OCI-M2 (cell line): ENCODE measurements at regions not wholly inside any gene's neighbourhood (a gene's known extent, or its start where the extent isn't known, plus 50 kb on each side); places are given as distances from the start of the nearest gene placed in this dataset.

Source experiments
- DNase-seq: peaks from one replicate; lab custom pipeline; 2025; ENCODE audit not compliant: unreplicated experiment; lab: John Stamatoyannopoulos, UW

GRCh38 chr11:97973352-97973857 is 1047.3 kb upstream of the CNTN5 start:
- DNase-seq: no peak

- DNase-seq: no peak
These were observed 1045.8 kb upstream of the CNTN5 start for GRCh38 chr11:97974798-97975498.

- no peak for DNase-seq
These were observed 1043.0 kb upstream of the CNTN5 start for GRCh38 chr11:97977726-97978125.

DNA sequence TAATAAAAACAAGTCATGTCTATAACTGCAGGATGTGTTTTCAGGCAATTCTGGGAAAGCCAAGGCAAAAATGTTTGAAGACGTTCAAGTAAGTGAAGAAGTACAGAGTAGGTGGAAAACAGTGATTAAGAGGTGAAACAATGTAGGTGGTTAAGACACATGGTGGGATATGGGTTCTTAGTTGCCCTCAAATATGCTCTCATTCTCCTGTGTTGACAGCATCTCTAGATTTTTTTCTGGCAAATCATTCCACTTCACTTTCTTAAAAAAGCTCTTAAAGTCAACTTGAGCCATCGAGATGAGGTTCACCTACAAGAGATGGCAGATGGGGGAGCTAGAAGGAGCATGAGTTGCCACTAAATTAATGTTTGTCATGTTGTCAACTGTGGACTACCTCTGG is 1041.0 kb upstream of the CNTN5 start:
- no peak for DNase-seq

GRCh38 chr11:97982512-97982911 is 1038.2 kb upstream of the CNTN5 start:
- DNase-seq: no peak

DNA sequence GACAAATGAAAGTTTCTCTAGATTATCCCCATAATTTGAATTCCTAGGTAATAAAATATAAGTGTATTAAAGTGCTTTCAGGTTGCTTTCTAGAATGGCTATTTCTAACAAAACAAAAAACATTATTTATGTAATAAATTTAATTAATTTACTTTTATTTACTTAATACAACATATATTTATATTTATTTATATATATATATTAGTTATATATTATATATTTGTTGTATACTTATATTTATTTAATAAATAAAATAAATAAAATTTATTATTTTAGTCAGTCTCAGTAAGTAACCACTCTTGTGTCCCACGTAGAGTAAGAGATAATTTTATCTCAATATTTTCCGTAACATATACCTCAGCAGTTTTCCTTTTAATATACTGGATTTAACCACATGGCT is 1031.6 kb upstream of the CNTN5 start:
- no peak for DNase-seq

GRCh38 chr11:97990162-97990920 is 1030.4 kb upstream of the CNTN5 start:
- no peak for DNase-seq

DNA sequence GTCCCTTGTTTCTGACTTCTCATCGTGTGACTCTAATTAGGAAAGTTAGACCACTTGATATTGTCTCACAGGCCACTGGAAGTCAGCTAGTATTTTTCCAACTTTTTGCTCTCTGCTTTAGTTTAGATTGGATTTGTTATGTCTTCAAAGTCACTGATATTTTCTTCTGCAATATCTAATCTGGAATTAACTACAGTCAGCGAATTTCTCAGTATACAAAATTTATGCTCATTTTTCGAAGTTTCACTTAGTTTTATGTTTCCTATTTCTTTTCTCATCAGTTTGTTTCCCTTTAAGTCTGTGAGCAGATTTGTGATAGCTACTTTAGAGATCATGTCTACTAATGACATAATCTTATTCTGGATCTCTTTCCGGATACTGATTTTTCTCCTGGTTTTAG is 1027.2 kb upstream of the CNTN5 start:
- no peak for DNase-seq

DNA sequence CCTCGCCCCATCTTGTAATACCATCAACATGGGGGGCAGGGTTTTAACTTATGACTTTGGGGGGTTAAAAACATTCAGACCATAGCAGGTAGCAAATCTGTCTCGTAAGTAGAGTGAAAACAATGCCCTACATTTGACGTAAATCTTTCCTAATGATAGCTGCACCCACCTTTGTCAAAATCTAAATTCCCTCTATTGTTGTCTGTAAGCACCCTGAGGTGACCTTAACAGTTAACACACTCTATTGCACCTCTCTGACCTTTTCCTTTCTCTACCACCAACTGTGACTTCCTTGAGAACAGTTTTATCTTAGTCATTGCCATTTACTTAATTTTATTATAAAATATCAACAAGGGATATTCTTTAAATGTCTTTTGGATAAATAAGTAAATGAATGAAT is 1024.9 kb upstream of the CNTN5 start:
- DNase-seq: no peak

DNA sequence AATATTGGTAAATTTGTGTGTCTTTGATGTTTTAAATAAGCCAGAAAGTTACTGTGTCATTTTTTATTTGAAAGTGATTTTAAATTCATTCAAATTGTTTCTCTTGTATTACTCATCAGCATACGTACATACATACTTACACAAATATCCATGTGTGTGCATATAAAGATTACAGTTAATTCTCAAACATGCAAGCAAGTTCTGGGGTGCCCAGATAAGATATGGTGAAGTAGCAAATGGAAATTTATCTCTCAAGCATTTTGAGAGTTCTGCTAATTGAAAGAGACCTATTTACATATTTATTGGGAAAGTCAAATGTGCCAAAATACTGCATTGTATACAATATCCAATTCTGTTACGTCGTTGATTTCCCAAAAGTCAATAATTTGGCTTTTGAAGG is 1024.0 kb upstream of the CNTN5 start:
- DNase-seq: no peak

DNA sequence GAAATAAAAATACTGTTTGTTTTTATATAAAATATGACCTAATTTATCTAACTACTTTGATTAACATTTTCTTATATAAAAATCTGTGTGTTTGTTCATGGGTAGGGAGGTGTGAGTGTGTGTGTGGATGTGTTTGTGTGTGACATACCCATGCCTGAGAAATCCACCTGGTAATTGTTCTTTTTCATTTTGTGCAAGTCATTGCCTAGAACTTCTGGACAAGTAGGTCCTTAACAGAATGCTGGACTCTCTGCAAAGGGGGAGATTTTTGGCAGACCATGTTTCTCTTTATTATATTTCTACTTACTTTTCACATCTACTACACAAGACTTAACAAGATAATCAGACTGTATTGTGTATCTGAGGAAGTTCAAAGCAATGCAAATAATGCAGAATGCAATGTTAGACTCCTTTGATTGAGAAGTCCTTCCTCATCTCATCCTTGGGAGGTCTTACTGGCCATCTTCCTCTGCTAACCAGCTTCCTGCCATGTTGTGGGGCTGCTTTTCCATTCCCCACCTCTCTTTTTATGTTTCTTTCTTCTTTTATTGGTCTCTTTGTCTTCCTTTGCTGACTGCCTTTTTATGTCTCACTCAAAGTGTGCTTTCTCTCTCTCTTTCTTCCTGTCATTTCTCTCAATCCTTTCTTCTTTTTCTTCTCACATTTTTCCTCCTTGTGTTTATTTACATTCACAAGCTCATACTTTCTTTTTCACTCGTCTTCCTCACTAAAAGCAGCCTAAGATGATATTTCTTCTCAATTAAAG is 1017.0 kb upstream of the CNTN5 start:
- no peak for DNase-seq

DNA sequence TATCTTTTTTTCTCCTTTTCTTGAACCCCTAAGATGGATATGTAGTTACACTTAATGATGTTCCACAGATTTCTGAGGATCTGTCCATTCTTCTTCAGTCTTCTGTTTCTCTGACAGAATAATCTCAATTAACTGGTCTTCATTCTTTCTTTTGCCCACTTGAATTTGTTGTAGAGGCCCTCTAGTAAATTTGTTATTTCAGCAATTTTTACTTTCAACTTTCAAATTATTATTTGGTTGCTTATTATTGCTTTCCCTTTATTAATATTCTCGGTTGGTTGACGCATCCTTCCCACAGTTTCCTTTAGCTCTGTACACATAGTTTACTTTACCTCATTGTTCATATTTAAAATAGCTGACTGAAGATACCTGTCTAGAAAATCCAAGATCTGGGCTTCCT is 1013.7 kb upstream of the CNTN5 start:
- no peak for DNase-seq

GRCh38 chr11:98027652-98028051 is 993.1 kb upstream of the CNTN5 start:
- DNase-seq: no peak

GRCh38 chr11:98029832-98030231 is 990.9 kb upstream of the CNTN5 start:
- no peak for DNase-seq

GRCh38 chr11:98036810-98037209 is 983.9 kb upstream of the CNTN5 start:
- DNase-seq: no peak

DNA sequence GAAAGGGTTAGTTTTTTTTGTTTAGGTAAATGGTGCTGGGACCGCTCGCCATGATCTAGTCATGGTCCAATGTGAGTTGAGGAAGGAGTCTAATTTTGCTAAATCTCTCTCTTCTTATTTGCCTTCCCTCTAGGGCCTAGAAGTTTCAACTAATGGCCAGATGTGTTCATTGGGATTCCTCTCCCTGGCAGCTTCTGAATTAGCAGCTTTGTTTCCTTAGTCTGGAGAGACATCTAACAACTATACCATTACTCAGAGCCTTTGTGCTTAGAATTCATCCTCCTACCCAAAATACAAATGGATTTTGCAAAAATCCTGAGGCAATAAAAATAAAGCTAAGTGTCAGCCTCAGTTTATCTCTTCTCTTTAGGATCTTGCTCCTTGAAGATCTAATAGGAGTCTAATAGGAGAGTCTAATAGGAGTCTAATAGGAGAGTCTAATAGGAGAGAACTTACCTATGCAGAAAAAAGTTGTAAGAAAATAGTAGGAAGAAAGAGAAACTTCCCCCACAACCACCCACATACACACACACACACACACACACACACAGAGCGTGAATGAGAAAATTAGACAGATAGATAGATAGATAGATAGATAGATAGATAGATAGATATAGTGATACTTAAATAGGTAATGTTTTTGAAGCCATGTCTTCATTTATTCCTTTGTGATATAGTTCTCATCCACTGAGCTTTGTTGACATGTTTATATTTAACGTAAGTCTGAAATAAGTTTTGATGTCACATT is 980.5 kb upstream of the CNTN5 start:
- DNase-seq: no peak

GRCh38 chr11:98047647-98048046 is 973.1 kb upstream of the CNTN5 start:
- no peak for DNase-seq

DNA sequence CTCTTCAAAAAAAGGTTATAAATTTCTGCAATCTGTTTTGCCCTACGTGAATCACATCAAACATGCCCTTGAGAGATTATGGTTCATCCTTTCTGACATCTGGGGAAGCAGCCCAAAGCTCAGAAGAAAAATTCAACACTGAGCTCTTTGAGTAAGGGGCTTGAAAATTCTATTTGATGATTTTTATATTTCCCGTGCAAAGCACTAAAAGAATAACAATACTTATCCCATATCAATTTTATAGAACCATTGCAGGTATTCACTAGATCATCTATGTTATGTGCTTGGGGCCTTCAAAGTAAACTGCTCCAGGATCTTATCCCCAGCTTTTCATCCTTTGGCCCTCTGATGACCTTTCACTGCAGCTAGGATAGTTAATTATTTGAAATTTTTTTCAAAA is 966.9 kb upstream of the CNTN5 start:
- DNase-seq: no peak

DNA sequence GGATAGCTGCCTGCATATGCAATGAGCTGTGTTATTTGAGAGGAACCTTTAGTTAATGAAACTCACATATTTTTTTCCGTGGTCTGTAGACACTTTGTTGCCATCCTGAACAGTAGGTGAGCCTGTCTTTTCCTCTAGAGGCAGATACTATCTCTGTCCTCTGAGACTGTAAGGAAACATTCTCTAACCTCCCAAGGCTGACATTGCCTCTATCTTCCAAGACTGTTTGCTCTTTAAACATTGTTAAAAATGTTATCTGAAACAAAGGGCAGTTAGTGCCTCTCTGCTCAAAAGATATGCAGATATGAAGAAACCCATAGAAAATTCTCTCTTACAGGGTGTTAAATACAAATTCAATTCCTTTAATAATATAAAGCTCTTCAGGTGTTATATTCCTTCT is 963.8 kb upstream of the CNTN5 start:
- DNase-seq: no peak

- no peak for DNase-seq
These were observed 961.3 kb upstream of the CNTN5 start for GRCh38 chr11:98059488-98059887.

DNA sequence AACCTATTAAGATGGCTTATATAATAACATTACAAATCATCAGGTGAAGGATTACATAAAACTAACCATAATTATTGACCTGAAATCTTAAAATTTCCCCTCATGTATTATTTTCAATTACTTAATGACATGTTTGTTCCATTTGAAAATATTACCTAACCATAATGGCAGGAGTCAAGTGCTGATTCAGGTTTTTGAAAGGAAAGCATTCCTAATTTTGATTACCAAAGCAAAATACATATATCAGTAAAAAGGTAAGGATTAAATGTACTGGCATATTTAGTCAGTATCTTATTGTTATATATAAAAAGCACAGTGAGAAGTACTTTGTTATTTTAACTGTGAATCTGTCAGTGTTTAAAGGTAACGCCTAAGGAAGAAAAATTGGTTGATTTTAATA is 960.0 kb upstream of the CNTN5 start:
- no peak for DNase-seq
